M059J (cell line): ENCODE measurements at regions not wholly inside any gene's neighbourhood (a gene's known extent, or its start where the extent isn't known, plus 50 kb on each side); places are given as distances from the start of the nearest gene placed in this dataset.

Experiments
- DNase-seq: peaks from one replicate; pipeline ENCODE4 v3.0.0-alpha.2; 2012; ENCODE audit warnings: low read depth

DNA sequence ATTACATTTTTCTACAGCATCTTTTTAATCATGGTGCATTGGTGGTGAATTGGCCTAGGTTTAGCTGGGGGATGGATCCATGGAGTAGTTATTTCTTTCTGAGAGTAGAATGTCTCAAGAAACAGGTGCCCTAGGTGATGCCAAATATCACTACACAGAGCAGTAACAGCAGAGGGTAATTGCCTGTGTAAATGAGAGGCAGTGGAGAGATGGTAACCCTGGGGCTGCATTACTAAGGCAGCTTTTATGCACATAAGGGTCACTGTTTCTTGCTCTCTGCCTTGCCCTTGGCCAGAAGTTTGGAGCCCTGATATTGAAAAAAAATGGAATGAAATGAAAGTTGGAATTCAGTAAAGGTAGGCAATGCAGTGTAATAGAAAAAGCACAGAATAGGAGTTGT, 604.0 kb downstream of the NOVA1 start:
- no peak for DNase-seq

DNA sequence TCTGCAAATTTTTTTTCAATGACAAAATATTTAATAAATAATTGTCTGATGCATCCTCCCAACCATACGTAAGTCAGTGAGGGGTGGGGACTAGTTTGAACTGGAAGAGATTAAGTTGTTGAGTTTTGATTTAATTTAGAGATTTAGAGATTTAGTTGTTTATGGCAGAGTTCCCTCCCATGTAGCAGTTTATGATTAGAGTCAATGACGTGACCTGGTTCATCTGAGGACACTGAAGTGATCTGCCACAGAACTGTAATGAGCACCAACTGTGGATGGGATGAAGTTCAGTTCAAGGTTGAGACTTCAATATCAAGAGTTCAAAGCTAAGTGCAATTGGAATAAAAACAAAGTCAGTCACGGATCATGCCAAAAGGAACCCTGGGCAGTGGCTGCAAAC, 609.3 kb downstream of the NOVA1 start:
- no peak for DNase-seq

DNA sequence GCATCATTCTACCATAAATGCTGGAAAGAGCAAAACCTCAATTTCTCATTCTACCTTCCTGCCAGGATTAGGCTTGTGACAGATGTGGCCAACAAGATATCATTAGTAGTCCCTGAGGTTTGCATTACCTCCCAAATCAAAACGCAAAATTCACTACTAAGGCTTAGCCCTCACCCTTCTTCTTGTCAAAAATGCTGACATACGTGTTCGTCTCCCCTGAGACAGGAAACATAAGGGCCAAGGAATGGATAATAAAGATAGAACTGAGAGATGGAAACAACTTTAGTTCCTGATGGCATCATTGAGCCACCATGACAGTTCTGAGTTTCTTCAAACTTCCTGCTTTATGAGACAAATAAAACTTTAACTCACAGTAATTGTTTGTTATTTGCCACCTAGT, 642.1 kb downstream of the NOVA1 start:
- DNase-seq: no peak

DNA sequence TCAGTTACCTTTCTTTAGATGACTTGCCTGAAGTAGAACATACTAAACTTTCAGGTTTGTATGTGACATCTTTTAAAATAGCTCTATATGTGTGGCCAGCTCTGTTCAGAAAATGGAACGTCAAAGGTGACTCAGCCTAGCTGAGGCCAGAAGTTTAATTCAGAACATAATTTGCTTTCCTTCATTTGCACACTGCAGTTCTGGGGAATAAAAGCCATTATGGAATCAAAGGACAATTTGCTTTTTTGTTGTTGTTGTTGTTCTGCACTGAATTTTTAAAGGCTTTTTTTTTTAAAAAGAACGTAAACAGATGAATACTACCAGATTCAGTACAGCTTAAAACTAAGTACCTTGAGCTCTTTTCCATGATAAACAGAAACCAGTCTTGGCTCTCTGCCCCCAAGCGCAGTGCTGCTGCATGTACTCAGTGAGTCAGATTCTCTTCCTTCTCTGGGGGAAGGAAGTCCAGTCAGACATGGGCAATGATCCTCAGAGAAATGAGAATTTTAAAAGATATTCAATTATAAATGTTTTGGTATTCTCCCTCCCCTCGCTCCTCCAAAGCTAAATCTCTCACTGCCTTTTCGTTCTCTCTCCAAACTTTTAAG, 644.2 kb downstream of the NOVA1 start:
- DNase-seq: no peak

DNA sequence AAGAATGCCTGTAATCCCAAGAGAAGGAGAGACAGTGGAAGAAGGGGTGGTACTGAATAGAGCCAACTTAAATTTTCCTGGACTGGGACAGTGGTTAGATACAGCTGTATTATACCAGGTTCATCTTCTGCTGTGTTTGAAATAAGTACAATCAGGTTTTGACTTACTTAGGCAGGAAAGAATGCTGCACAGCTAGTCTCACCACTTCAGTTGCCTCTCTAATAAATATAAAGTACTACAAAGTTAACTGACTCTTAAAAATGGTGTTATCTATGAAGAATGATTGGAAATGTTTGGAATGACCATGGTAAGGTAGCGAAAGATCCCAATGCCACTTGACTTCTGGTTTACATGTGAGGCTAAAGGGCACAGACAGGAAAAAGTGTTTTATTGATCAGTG, 652.1 kb downstream of the NOVA1 start:
- DNase-seq: no peak

DNA sequence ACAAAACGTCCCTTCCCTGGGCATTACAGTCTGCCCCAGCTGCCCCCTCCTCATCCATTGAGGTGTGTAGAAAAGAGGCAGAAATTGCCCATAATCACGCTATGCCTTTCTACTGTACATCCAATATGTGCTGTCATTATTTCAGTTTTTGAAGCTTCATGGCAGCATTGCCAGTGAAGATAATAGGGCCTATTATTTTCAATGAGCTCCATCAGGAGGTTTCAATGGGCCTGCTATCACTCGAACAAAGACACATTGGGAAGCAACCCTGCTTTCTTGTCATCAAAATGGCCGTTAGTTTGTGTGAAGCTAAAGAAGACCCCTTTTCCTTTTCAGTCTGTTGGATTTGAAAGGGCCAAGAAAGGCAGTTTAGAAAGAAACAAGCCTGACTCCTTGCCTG, 653.8 kb downstream of the NOVA1 start:
- no peak for DNase-seq

DNA sequence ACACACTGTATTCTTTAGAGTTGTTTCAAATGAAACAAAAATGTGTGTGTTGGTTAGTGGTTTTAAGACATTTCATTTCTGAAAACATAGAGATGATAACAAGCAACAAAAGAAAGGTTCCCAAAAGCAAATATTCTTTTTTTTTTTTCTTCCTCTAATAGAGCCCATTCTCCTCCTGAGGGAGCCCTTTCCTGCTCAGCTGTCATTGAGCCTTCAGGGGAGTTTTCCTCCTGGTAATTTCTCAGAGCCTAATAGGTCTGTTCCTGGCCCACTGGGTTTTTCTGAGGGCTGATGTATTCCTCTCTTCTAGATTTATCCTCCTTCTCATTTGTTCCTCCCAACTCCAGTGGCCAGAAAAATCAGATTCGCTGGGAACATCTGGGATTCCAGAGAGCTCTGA, 654.5 kb downstream of the NOVA1 start:
- no peak for DNase-seq

DNA sequence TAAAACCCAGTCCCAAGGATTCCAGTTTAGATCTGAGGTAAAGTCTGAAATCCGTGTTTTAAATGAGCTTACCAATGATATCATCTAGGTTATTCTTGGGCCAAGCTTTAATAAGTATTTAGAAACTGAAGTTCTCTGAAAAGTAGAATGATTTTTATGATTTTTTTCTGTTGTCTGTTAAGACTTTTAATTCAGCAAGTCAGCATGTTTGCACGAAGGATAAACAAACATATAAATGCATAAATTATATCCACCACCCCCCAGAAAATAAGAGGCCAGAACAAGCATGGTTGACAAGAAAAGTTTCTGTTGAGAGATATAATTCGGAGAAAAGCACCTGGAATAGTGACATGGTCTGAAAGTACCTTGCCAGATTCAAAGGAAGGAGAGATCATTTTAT, 655.7 kb downstream of the NOVA1 start:
- DNase-seq: no peak

DNA sequence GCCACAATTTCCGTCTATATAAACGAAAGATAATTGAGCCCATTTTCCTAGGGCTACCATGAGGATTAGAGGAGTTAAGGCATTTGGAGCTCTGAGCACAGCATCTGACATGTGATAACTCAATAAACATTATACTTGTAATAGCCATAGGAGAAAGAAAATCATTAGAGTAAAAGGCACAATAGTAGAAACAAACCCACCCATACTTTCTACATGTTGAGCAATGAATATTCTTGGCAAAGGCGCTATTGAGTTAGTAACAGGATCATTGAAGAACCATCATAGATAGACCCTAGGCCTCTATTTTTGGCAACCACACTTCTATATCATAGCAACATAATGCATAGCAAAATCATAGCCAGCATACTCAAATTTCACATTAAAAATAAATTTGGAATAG, 664.1 kb downstream of the NOVA1 start:
- DNase-seq: no peak

DNA sequence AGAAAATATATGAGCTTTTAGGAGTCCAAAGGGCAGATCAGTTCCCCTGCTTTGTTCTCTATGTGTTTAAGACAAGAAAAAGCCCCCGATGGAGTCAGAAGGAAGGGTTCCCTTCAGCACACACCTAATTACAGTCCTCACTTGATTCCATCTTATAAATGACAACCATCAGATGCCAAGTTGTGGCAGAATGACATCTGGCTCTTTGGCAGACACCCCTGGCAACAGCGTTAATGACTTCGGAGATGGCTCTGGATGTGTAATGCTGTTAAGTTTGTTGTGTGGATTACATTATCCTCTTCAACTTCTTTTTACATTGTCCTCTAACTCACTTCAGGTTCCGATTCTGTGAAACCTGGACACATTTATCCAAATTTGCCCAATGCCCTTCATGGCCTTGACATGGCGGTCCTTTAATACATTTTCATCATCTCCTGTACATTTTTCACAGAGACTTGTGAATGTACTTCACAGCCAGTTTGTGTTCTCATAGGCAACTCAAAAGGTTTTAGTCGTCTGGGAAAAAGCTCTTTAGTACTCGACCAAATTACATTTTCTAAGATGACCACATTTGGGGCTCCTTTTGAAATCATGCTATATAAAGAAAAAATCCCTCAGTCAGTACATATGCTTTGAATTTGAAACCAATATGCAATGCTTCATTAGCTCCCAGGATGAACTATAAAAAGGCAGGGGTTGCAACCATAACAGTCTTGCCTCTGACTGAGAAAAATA, 667.8 kb downstream of the NOVA1 start:
- no peak for DNase-seq

DNA sequence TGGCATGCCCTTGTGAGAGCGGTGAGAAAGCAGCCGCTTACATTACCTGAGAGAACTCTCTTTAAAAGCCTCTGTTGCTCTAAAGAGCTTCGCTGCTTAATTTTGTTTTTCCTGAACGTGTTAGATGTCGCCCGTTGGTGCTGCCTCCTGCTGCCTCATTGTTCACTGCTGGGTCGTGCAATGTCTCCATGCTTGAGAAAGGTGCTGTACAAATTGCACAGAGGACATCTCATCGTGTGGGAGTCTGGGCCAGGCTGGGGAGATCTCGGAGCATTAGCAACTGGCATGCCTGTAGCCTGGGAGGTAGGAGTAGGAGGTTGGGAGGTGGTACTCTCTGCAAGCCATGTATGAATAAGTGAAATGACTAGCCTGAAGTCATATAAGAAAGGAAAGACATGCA, 686.0 kb downstream of the NOVA1 start:
- DNase-seq: no peak

DNA sequence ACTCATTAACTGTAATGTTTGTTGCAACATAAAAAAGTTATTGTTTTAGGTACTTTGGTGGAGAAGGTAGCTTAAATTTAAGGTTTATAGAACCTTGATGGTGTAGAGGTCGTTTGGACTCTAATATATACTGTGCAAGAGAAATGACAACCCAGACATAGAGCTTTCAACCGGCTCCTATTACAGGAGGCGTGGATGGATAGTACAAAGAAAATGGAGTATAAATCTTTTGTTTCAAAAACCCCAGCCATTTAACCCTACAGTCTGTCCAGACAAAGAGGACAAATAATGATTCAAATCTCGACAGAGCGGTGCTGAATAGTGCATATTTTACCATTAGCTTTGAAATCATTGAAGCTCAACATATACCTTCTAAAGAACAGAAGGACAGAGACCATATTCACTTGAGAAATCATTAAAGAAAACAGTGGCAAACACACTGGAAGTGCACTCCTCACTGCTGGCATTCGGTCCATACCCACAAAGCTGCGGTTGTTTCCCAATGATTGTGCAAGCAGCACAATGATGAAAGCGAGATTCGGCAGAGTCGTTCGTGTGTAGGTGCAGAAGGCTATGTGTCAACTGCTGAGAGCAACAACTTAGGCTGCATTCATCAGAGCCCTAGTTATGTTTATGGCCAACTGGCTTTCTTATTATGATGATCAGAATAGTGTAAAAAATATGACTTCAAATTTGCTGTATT, 688.6 kb downstream of the NOVA1 start:
- no peak for DNase-seq

DNA sequence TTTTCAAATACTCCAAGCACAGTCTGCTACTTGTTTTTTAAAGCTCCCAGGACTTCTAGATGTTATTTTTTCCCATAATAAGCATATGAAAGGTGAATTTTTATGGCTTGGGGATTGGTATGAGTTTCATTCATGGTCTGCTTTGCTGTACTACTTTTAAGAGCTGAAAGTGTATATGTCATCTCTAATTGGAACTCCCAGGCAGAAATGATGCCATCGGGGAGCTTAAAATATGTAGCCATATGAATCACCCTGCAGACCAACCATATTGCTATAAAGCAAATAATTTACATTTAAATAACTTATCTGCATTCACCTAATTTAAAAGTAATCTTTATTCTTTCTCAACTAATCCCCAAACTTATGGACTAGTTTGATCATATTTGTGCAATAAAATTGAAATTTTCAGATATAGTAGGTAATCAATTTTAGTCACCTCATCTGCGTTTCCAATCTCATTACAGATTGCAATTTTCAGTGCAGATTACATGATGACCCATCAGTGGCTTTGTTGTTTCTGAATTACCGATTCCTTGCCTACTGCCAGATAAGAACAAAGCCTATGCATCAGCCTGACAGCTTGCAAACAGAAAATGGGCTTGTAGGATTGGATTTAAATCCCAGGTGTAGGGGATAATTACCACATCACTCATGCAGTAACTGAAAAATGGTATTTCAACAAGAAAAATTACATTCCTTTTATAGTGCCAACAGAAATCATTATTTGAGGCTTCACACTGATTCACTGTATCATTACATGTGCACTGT, 689.4 kb downstream of the NOVA1 start:
- DNase-seq: no peak

DNA sequence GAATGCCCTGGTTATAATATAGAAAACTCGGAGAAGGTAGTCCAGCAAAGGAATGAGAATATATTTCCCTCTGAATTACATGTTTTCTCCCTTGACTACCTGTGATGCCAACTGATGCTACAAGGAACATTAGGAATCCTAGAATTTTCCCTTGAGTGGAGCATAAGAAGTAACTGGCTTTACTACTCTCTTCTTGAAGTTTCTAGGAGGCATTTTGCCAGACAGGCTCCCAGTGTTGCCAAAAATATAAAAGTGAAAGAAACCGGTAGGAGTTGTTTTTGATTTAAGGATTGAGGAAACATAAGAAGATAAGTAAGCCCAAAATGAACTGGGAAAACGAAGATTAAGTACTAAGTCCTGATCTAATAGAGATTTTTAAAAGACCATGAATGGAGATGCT, 693.4 kb downstream of the NOVA1 start:
- no peak for DNase-seq

DNA sequence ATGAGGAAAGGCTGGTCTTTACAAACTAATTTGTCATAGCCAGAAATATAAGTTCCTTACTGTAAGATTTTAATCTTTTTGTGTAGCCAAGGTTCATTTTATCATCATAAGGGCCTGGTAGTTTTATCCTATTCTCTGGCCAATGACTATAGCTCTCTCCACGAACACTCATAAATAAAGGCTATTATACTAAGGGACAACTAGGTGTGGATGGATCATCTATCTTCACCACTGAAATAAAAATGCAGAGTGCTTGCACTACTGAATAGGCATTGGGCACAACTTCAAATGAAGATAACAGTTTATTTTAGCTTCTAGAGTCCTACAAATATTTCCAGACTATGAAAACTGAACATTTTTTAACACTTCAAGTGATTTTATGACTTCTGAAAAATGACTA, 698.6 kb downstream of the NOVA1 start:
- DNase-seq: no peak

DNA sequence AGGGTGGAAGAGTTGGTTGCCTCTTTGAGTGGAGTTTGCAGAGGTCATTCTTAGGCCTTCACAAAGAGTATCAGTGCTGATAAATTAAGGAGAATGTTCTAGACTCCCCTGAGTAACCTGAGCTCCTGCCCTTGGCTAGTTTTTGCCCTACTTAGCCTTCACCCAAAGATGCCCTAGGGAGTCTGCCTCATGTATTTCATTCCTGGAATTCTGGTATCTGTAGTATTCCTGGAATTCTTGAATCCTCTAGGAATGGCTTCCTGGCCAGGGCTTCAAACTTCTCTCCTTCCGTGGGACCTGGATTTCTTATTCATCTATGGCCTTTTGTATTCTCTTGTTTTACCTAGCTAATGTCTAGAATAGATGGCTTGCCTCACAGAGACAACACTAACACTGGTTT, 701.1 kb downstream of the NOVA1 start:
- DNase-seq: no peak

DNA sequence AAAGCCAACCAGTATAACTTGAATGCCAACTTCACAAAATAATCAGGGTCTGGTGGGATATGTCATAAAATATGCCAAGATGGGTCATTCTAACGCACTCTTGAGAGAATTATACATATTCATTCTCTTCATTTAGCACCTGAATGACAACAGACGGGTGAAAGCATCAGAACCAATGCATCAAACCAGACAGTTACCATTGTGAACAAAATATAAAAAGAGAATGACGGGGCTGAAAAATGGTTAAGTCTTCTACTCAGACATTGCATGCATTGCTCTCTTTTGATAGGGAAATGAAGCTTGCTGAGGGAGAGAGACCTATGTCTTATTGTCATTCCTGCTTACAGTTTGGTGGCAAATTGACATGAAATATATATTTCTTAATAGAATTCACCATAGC, 702.1 kb downstream of the NOVA1 start:
- DNase-seq: no peak

DNA sequence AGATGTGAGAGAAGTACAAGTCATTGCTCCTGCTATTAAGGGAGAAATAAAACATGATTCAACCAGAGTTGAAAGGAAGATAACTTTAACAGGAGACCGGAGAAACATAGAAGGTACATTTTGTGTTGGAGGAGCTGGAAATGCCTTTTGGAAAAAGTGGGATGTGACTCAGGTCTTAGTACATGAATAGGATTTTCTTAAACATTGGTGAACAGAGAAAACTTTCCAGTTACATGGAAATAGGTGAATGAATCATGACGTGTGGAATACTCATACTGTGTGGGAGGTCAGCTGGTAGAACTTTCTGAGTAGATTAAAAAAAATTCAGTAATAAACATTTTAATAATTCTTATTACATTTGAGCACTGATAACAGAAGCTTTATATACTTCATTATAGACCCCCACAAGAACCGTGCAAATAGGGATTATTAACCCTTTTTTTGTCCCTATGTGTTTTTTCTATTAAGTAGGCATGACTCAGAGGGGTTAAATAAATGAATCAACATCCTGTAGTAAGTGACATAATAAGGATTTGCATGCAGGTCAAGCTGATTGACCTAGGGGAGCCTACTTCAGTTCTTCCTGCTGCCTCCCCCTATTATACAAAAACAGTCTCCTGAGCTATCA, 710.5 kb downstream of the NOVA1 start:
- DNase-seq: no peak

DNA sequence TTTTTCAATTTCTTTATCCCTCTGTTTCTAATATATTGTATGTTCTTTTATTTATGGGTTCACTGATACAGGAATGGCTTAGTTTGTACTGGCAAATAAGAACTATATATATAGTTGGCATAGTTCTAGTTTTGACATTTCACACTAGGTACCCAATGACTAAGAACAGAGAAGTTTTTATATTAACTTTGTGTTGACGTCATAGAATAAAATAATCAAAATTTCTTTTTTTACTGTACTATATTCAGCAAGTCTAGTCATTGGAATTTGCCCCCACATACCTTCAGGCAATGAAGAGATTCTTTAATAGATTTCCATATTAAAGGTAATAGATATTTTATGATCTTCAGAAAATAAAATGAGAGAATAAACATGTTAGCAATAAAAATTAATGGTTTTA, 713.2 kb downstream of the NOVA1 start:
- DNase-seq: no peak

DNA sequence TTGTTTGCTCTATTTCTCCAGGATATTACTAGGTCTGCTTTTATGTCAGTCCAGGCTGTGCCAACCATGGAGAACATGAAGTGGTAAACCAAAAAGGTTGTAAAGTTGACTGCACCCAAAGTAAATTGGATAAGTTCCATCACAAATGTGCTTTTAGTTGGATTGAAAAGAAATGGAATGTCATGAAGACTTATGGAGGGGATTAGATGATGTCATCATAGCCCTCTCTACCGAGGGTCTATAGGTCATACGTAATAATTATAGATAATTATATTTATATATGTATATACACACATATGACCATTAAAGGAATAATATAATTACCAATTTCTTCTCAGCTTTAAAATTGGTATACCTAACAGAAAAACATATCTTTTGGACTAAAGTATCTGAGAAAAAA, 714.9 kb downstream of the NOVA1 start:
- DNase-seq: no peak

DNA sequence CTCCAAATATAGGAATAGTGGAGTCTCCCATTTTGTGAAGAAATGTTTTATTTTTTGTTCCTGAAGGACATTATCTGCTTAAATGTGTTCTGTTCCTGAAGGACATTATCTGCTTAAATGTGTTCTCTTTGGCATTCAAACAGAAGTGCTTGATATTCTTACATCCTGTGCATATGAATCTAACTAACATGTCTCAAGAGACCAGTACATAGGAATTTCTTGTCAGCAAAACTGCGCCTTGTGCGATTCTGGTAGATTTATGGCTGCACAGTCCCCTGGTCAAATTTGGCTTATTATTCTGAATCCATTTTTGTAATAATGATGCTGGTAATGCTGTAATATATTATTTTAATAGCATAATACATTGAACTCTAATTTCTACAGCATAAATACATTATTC, 722.4 kb downstream of the NOVA1 start:
- no peak for DNase-seq

DNA sequence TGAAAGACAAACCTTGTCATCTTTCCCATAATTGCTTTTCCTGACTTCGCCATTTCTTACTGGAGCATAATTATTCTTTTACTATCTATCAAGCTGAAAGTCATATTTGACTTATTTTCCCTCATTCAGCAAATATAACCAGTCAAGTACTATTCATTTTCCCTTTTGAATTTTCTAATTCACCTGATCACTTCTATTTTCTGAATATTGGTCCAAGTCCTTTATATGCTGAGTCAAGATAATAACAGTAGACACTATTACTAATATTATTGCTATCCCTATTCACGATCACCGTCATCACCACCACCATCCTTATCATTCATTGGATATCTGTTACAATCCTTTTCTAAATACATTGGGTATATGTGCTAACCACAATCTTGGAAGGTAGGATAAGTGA, 728.0 kb downstream of the NOVA1 start:
- DNase-seq: no peak
